ENCODE measurements at regions not wholly inside any gene's neighbourhood (a gene's known extent, or its start where the extent isn't known, plus 50 kb on each side); places are given as distances from the start of the nearest gene placed in this dataset.

DNA sequence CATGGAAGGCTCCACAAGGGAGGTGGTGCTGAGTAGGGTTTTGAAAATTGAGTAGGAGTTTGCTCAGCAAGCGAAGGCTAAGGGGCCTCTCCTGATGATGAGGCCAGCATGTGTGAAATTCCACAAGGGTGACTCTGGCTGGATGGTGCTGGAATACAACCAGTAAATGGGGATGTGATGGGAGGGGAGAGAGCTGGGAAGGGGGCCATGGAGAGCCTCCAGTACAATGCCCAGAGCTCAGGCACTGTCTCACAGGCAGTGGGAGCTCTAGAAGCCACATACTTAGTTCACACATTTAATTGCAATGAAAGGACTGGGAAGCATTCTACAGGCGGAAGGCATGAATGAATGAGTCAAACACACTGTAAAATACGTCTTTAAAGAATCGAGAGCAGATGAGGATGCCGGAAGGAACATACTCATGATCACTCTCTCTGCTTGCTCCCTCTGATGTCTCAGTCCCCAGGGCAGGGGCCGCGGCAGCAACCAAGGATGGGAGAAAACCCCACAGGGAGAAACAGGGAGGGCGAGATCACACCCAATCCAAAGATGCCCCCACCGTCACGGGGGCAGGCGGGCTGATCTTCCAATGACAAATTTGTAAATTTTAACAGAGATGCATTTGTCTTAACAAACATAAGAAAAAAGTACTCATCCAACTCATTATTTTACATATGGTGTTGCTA, 261.0 kb downstream of the NSG2 start:
- TF ChIP-seq EP300 (IDR thresholded peaks at IDR 0.05), result no peak
- TF ChIP-seq, protein P1, sequence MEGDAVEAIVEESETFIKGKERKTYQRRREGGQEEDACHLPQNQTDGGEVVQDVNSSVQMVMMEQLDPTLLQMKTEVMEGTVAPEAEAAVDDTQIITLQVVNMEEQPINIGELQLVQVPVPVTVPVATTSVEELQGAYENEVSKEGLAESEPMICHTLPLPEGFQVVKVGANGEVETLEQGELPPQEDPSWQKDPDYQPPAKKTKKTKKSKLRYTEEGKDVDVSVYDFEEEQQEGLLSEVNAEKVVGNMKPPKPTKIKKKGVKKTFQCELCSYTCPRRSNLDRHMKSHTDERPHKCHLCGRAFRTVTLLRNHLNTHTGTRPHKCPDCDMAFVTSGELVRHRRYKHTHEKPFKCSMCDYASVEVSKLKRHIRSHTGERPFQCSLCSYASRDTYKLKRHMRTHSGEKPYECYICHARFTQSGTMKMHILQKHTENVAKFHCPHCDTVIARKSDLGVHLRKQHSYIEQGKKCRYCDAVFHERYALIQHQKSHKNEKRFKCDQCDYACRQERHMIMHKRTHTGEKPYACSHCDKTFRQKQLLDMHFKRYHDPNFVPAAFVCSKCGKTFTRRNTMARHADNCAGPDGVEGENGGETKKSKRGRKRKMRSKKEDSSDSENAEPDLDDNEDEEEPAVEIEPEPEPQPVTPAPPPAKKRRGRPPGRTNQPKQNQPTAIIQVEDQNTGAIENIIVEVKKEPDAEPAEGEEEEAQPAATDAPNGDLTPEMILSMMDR (IDR thresholded peaks at IDR 0.05), result no peak
- no peak for TF ChIP-seq POLR2A (IDR thresholded peaks at IDR 0.05)
- Histone ChIP-seq H3K4me3 (no peak overlapping the region), H3K36me3 (no peaks in the 10 kb centered on the region), H3K27me3 (no peaks in the 10 kb centered on the region), H3K4me1 (ENCODE audit: insufficient read depth) (no peaks in the 10 kb centered on the region), H3K27ac (no peak overlapping the region), H3K9me3 (no peaks in the 10 kb centered on the region)
- intact Hi-C loops (cut with DNase I), result no loop called here
- 85 to 91% (median 90%) methylated on average over 11 of the region's 11 CpGs for WGBS, 3 donors
- no peak for DNase-seq

DNA sequence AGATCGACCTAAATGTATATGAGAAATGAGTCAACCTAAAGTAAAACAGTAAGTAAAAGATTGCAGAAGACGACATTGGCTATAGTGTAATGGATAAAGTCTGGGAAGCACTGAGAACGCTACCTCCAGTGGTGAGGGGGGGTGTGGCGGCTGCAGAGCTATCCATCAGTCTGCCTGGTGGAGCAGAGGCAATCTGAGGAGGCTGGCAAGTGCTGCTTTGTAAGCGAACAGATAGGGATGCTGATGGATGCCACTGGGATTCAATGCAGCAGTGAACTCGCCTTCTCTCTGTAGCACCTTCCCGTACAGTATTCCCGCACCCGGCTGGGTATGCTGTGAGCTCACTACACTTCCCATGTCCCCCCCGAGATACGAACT, 261.5 kb downstream of the NSG2 start:
- 72 to 74% (median 73%) methylated on average over 11 of the region's 11 CpGs for WGBS, 3 donors

DNA sequence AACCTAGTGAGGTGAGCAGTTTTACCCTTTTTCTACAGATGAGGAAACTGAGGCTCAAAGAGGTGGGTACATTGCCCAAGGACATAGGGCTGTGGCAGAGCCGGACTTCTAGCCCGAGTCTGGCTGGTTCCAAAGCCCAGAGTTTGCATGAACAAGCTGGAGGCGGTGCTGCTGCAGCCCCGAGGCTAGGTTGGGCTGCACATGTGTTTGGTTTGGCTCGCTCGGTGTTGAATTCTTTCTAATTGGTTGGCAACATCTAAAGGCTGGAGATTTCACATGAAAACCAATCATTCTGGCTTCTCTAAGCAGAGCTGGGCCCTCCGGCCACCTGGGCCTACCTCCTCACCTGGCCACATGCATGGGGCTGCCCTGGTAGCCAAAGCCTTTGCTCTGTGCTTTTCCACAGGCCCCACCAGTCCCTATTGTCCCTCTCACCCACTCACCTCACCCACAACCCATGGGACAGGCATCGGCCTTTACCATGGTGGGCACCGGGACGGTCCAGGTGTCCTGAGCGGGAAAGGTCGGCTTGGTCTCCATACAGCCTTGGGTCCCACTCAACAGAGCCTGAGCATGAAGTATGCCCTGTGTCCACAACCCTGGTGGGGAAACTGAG, 262.3 kb downstream of the NSG2 start:
- no peak overlapping the region for H3K27ac ChIP-seq
- DNase-seq, result no peak
- intact Hi-C loops (cut with DNase I), result no loop called here
- H3K27me3 ChIP-seq, result no peaks in the 10 kb centered on the region
- no peaks in the 10 kb centered on the region for H3K9me3 ChIP-seq
- no peaks in the 10 kb centered on the region for H3K36me3 ChIP-seq
- no peaks in the 10 kb centered on the region for H3K4me1 ChIP-seq (ENCODE audit: insufficient read depth)
- TF ChIP-seq EP300 (IDR thresholded peaks at IDR 0.05) (no peak), POLR2A (IDR thresholded peaks at IDR 0.05) (no peak)
- TF ChIP-seq, protein P1 (IDR thresholded peaks at IDR 0.05), result no peak
- no peak overlapping the region for H3K4me3 ChIP-seq
- WGBS, 3 donors, result 62 to 72% (median 64%) methylated on average over 12 of the region's 12 CpGs

More for the DNA sequence above, 261.5 kb downstream of the NSG2 start:
- no peak overlapping the region for H3K27ac ChIP-seq
- TF ChIP-seq EP300 (IDR thresholded peaks at IDR 0.05), result no peak
- TF ChIP-seq, protein P1 (IDR thresholded peaks at IDR 0.05), result no peak
- no peak for TF ChIP-seq POLR2A (IDR thresholded peaks at IDR 0.05)
- intact Hi-C loops (cut with DNase I), result no loop called here
- H3K4me3 ChIP-seq, result no peak overlapping the region
- no peaks in the 10 kb centered on the region for H3K4me1 ChIP-seq (ENCODE audit: insufficient read depth)
- no peaks in the 10 kb centered on the region for H3K27me3 ChIP-seq
- no peak for DNase-seq
- H3K9me3 ChIP-seq, result no peaks in the 10 kb centered on the region
- H3K36me3 ChIP-seq, result no peaks in the 10 kb centered on the region

GRCh38 chr5:174309131-174309795, 263.8 kb downstream of the NSG2 start:
- WGBS, 3 donors, result 76 to 90% (median 88%) methylated on average over 14 of the region's 14 CpGs
- Histone ChIP-seq H3K27ac (no peak overlapping the region), H3K36me3 (no peaks in the 10 kb centered on the region), H3K9me3 (no peaks in the 10 kb centered on the region), H3K4me1 (ENCODE audit: insufficient read depth) (no peaks in the 10 kb centered on the region), H3K27me3 (no peaks in the 10 kb centered on the region), H3K4me3 (no peak overlapping the region)
- TF ChIP-seq, protein P1 (IDR thresholded peaks at IDR 0.05), result no peak
- TF ChIP-seq EP300 (IDR thresholded peaks at IDR 0.05) (no peak), POLR2A (IDR thresholded peaks at IDR 0.05) (no peak)
- intact Hi-C loops (cut with DNase I), result no loop called here
- no peak for DNase-seq
